ENCODE measurements at regions not wholly inside any gene's neighbourhood (a gene's known extent, or its start where the extent isn't known, plus 50 kb on each side); places are given as distances from the start of the nearest gene placed in this dataset.

GRCh38 chr7:46751471-46751870, 830.4 kb upstream of the IGFBP3 start:
- no peak for DNase-seq

- DNase-seq, result no peak
Measured at GRCh38 chr7:46750321-46750865, 829.3 kb upstream of the IGFBP3 start.

- no peak for DNase-seq
Measured at GRCh38 chr7:46747869-46748576, 827.0 kb upstream of the IGFBP3 start.

- DNase-seq, result no peak
Measured at GRCh38 chr7:46746695-46747687, 825.9 kb upstream of the IGFBP3 start.

GRCh38 chr7:46745707-46746090, 824.6 kb upstream of the IGFBP3 start:
- DNase-seq, result no peak

- DNase-seq, result no peak
Measured at GRCh38 chr7:46744957-46745706, 824.1 kb upstream of the IGFBP3 start.

- no peak for DNase-seq
Measured at GRCh38 chr7:46742601-46743000, 821.5 kb upstream of the IGFBP3 start.

- no peak for DNase-seq
Measured at GRCh38 chr7:46741938-46742540, 821.0 kb upstream of the IGFBP3 start.

- no peak for DNase-seq
Measured at GRCh38 chr7:46741181-46741580, 820.1 kb upstream of the IGFBP3 start.

GRCh38 chr7:46739518-46740234, 818.6 kb upstream of the IGFBP3 start:
- DNase-seq, result no peak

GRCh38 chr7:46738796-46739195, 817.7 kb upstream of the IGFBP3 start:
- DNase-seq, result no peak

- DNase-seq, result no peak
Measured at GRCh38 chr7:46738165-46738564, 817.1 kb upstream of the IGFBP3 start.

GRCh38 chr7:46725838-46726237, 804.8 kb upstream of the IGFBP3 start:
- DNase-seq, result no peak

GRCh38 chr7:46725136-46725535, 804.1 kb upstream of the IGFBP3 start:
- no peak for DNase-seq

GRCh38 chr7:46723742-46724141, 802.7 kb upstream of the IGFBP3 start:
- no peak for DNase-seq

GRCh38 chr7:46723003-46723402, 801.9 kb upstream of the IGFBP3 start:
- DNase-seq, result no peak

GRCh38 chr7:46720761-46721160, 799.7 kb upstream of the IGFBP3 start:
- no peak for DNase-seq

- no peak for DNase-seq
Measured at GRCh38 chr7:46719616-46720015, 798.5 kb upstream of the IGFBP3 start.

GRCh38 chr7:46716926-46717325, 795.9 kb upstream of the IGFBP3 start:
- DNase-seq, result no peak

- no peak for DNase-seq
Measured at GRCh38 chr7:46715579-46715978, 794.5 kb upstream of the IGFBP3 start.

GRCh38 chr7:46714904-46715303, 793.8 kb upstream of the IGFBP3 start:
- DNase-seq, result no peak

Data from SW 1271 (cell line).